ENCODE measurements at regions not wholly inside any gene's neighbourhood (a gene's known extent, or its start where the extent isn't known, plus 50 kb on each side); places are given as distances from the start of the nearest gene placed in this dataset.

DNA sequence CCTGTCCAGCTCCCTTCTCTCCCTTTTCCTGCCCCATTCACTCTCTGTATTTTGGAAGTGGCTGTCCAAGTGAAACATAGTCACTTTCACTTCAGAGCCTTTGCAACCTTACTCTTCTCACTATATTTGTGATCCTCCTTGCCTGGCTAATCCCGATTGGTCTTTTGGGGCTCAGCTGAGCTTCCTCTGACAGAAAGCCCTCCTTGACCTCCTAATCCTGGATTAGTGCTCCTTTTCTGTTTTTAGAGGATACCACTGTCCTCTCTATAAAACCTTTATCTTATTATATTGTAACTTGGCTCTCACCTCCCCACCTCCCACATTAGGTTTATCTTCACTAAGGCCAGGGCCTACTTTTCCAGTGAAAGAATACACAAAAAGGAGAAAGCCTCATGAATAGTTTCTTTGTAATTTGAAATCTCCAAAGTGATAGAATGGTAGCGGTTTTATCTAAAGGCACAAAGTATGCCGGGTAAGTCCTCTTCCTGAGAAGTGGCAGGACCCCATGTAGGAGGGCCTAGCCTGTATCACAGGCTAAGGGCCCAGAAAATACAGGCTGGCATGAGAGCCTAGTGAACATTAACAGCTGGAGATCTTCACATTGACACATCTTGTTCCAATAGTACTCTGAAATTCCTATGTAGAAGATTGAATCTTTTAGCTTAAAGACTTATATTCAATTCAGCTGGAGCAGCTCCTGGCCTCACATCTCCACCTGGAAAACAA lies 83.1 kb upstream of the GAREM1 start:
- TF ChIP-seq, protein P1, sequence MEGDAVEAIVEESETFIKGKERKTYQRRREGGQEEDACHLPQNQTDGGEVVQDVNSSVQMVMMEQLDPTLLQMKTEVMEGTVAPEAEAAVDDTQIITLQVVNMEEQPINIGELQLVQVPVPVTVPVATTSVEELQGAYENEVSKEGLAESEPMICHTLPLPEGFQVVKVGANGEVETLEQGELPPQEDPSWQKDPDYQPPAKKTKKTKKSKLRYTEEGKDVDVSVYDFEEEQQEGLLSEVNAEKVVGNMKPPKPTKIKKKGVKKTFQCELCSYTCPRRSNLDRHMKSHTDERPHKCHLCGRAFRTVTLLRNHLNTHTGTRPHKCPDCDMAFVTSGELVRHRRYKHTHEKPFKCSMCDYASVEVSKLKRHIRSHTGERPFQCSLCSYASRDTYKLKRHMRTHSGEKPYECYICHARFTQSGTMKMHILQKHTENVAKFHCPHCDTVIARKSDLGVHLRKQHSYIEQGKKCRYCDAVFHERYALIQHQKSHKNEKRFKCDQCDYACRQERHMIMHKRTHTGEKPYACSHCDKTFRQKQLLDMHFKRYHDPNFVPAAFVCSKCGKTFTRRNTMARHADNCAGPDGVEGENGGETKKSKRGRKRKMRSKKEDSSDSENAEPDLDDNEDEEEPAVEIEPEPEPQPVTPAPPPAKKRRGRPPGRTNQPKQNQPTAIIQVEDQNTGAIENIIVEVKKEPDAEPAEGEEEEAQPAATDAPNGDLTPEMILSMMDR (IDR thresholded peaks at IDR 0.05), result no peak
- TF ChIP-seq POLR2AphosphoS5 (IDR thresholded peaks at IDR 0.05), result no peak

All from sigmoid colon (tissue), 4 donors.